GM12878 (cell line): ENCODE measurements at regions not wholly inside any gene's neighbourhood (a gene's known extent, or its start where the extent isn't known, plus 50 kb on each side); places are given as distances from the start of the nearest gene placed in this dataset.

Experiments used
- ATAC-seq: fragments of 200-7000 bp; cut with Tn5 transposase; 3 replicates; pipeline ENCODE4 v1.9.1; 2020; ENCODE audit warnings: mild to moderate bottlenecking, moderate library complexity
- BruUV-seq: library from RNA; stranded (reverse); fragments of 400-500 nt; replicated peaks from 2 replicates; lab custom pipeline; 2021; lab: Mats Ljungman, UMichigan
- CTCF ChIA-PET: fragments of 300-600 bp; sonication (Branson Sonifier 250); formaldehyde crosslinking; extraction: SDS; loops from one replicate; lab custom pipeline; 2021; ENCODE audit warnings: inconsistent platforms; lab: Yijun Ruan, JAX
- POLR2A ChIA-PET: fragments of 350-600 bp; formaldehyde crosslinking; extraction: SDS; loops from one replicate; lab custom pipeline; 2021; ENCODE audit warnings: inconsistent platforms; lab: Charles Lee
- RAD21 ChIA-PET: fragments of 300-600 bp; sonication (Branson Sonifier 250); formaldehyde crosslinking; loops from one replicate; lab custom pipeline; 2023; ENCODE audit warnings: antibody characterized with exemption; ENCODE audit not compliant: unreplicated experiment; lab: Charles Lee
- SMC1A ChIA-PET: fragments of 300-600 bp; sonication (Branson Sonifier 250); formaldehyde crosslinking; loops from one replicate; lab custom pipeline; 2023; ENCODE audit not compliant: unreplicated experiment, uncharacterized antibody; lab: Charles Lee
- DNase-seq: peaks from one replicate; pipeline ENCODE4 v3.0.0-alpha.2; 2011; ENCODE audit warnings: low read depth, low spot score
- FAIRE-seq: peaks from 3 replicates; lab custom pipeline; 2011; peaks lifted over from hg19 to GRCh38; lab: Jason Lieb, UNC
- H2AFZ ChIP-seq: 2 replicates; pipeline ENCODE4 v1.6.0; 2011; ENCODE audit warnings: low read depth, low read length, control low read depth; ENCODE audit not compliant: control insufficient read depth
- H3K27ac ChIP-seq: 2 replicates; pipeline ENCODE4 v1.5.1; 2011; ENCODE audit warnings: control low read depth; ENCODE audit not compliant: control insufficient read depth, insufficient read depth
- H3K27me3 ChIP-seq, 2 experiments: replicated peaks in 1 of 2; 2 replicates each; pipeline versions ENCODE4 v1.6.0 to v1.6.1; 2011; ENCODE audit warnings: low read length in 1 of 2; ENCODE audit not compliant: control insufficient read depth in 2 of 2, insufficient read depth in 2 of 2
- H3K36me3 ChIP-seq, 2 experiments: 2 replicates each; pipeline ENCODE4 v1.5.1; 2011; ENCODE audit warnings: low read length in 1 of 2; ENCODE audit not compliant: control insufficient read depth in 2 of 2, insufficient read depth in 2 of 2
- H3K4me1 ChIP-seq: 2 replicates; pipeline ENCODE4 v1.6.1; 2011; ENCODE audit warnings: mild to moderate bottlenecking, low read length, moderate library complexity, mixed read lengths; ENCODE audit not compliant: control insufficient read depth, insufficient read depth
- H3K4me2 ChIP-seq: 2 replicates; pipeline ENCODE4 v1.6.0; 2011; ENCODE audit warnings: control low read depth; ENCODE audit not compliant: control insufficient read depth, insufficient read depth
- H3K4me3 ChIP-seq: fragments of 200-600 bp; sonication (generic); 2 replicates; pipeline ENCODE4 v1.5.1; 2016
- H3K79me2 ChIP-seq: 2 replicates; pipeline ENCODE4 v1.6.0; 2011; ENCODE audit warnings: low read length; ENCODE audit not compliant: control insufficient read depth, insufficient read depth
- H3K9ac ChIP-seq: 2 replicates; pipeline ENCODE4 v1.8.0; 2011; ENCODE audit warnings: low read length, control low read depth, mixed read lengths; ENCODE audit not compliant: control insufficient read depth, insufficient read depth
- H3K9me3 ChIP-seq: replicated peaks from 3 replicates; pipeline ENCODE4 v1.5.1; 2011; ENCODE audit warnings: mild to moderate bottlenecking, low read length; ENCODE audit not compliant: control insufficient read depth, insufficient read depth
- H4K20me1 ChIP-seq: 2 replicates; pipeline ENCODE4 v1.6.0; 2011; ENCODE audit not compliant: control insufficient read depth, insufficient read depth
- BRCA1 ChIP-seq: IDR thresholded peaks from 2 replicates; pipeline ENCODE4 v1.6.1; 2011; ENCODE audit warnings: low read depth, low read length, improper control_type of control experiment
- CREM ChIP-seq: IDR thresholded peaks from 2 replicates; pipeline ENCODE4 v1.6.1; 2014; ENCODE audit warnings: antibody characterized with exemption, low read depth
- E2F8 ChIP-seq: fragments of 450-650 bp; IDR thresholded peaks from 2 replicates; pipeline ENCODE4 v1.6.1; 2018; ENCODE audit warnings: mild to moderate bottlenecking, low read depth, moderate library complexity; ENCODE audit not compliant: partially characterized antibody
- EP300 ChIP-seq, 2 experiments: fragments of 150-350 bp in 1 of 2; IDR thresholded peaks; 2 replicates each; pipeline ENCODE4 v1.6.1; 2011 to 2012; ENCODE audit warnings: low read depth in 2 of 2, low read length in 2 of 2, borderline replicate concordance in 1 of 2, improper control_type of control experiment in 1 of 2, inconsistent platforms in 1 of 2; ENCODE audit not compliant: control insufficient read depth in 1 of 2
- HDGF ChIP-seq: fragments of 450-650 bp; IDR thresholded peaks from 2 replicates; pipeline ENCODE4 v1.6.1; 2016; ENCODE audit warnings: antibody characterized with exemption
- IRF4 ChIP-seq: IDR thresholded peaks from 2 replicates; pipeline ENCODE4 v1.6.1; 2011; ENCODE audit warnings: low read depth, low read length
- JUNB ChIP-seq: IDR thresholded peaks from 2 replicates; pipeline ENCODE4 v1.6.1; 2016; ENCODE audit warnings: antibody characterized with exemption, mild to moderate bottlenecking
- MTA3 ChIP-seq: IDR thresholded peaks from 2 replicates; pipeline ENCODE4 v1.6.1; 2012; ENCODE audit warnings: low read length, inconsistent platforms, borderline replicate concordance
- NR2F1 ChIP-seq: fragments of 450-650 bp; conservative IDR thresholded peaks from 2 replicates; pipeline ENCODE4 v1.6.1; 2017; ENCODE audit warnings: mild to moderate bottlenecking
- PML ChIP-seq: IDR thresholded peaks from 2 replicates; pipeline ENCODE4 v1.6.1; 2012; ENCODE audit warnings: low read length, inconsistent platforms
- RBBP5 ChIP-seq: fragments of 200-600 bp; sonication (generic); conservative IDR thresholded peaks from 2 replicates; pipeline ENCODE4 v1.6.1; 2016
- SMC3 ChIP-seq: IDR thresholded peaks from 2 replicates; pipeline ENCODE4 v1.6.1; 2011; ENCODE audit warnings: low read length, improper control_type of control experiment, borderline replicate concordance
- SPI1 ChIP-seq: IDR thresholded peaks from 2 replicates; pipeline ENCODE4 v1.6.1; 2011; ENCODE audit warnings: low read depth, mild to moderate bottlenecking, low read length, moderate library complexity, borderline replicate concordance; ENCODE audit not compliant: insufficient read depth
- SREBF2 ChIP-seq: IDR thresholded peaks from 2 replicates; pipeline ENCODE4 v1.6.1; 2012; ENCODE audit warnings: mild to moderate bottlenecking, low read length
- TCF7 ChIP-seq: IDR thresholded peaks from 2 replicates; pipeline ENCODE4 v1.6.1; 2014; ENCODE audit warnings: antibody characterized with exemption, borderline replicate concordance
- WGBS: methylation state at CpG from one replicate; pipeline ENCODE4 v1.1.6; 2016; ENCODE audit warnings: low lambda C conversion rate; ENCODE audit not compliant: insufficient replicate concordance, insufficient coverage; ENCODE audit errors: missing lambda C conversion rate; 5-methylcytosine and 5-hydroxymethylcytosine counted together
- in situ Hi-C: fragments of 300-500 bp; cut with MboI; formaldehyde crosslinking; loops from 9 replicates; pipeline ENCODE4 v1.14.3; 2018; ENCODE audit warnings: mixed read lengths
- intact Hi-C: fragments of 100-400 bp; cut with micrococcal nuclease; formaldehyde crosslinking; loops from one replicate; pipeline ENCODE4 v1.14.2; 2022; ENCODE audit not compliant: unreplicated experiment

- DNase-seq (no peak), FAIRE-seq (no peak), ATAC-seq (no peak)
- intact Hi-C loops: no loop called here
- H3K4me3 ChIP-seq: no peak overlapping the region
- no peak overlapping the region for H3K9ac ChIP-seq
- no peak overlapping the region for H2AFZ ChIP-seq
- ChIA-PET RAD21 (no interaction called here), SMC1A (interaction anchor here (0.6 to 0.7 kb wide), 2 partner anchors 9 to 142 kb away, joined by 3 read pairs; no protein-coding TSS in a partner anchor), POLR2A (no interaction called here), CTCF (no interaction called here)
- no peak overlapping the region for H3K4me2 ChIP-seq
- in situ Hi-C loops: no loop called here
- H3K79me2 ChIP-seq: no peaks in the 10 kb centered on the region
- WGBS: 3% methylated on average over 2 of the region's 2 CpGs
- no peaks in the 10 kb centered on the region for H3K9me3 ChIP-seq
- H3K36me3 ChIP-seq: no peaks in the 10 kb centered on the region
- no peak overlapping the region for H3K27ac ChIP-seq
- BruUV-seq: no TSS peak
- no peak for TF ChIP-seq RBBP5
- no peaks in the 10 kb centered on the region for H3K4me1 ChIP-seq
- H3K27me3 ChIP-seq: no peaks in the 10 kb centered on the region
- no peaks in the 10 kb centered on the region for H4K20me1 ChIP-seq
Observed at GRCh38 chr2:225793736-225794550, 394.4 kb downstream of the NYAP2 start.

- CTCF ChIA-PET: interaction anchor here (0.6 to 1.5 kb wide), 2 partner anchors 10 to 317 kb away, joined by 3 to 4 read pairs; no protein-coding TSS in a partner anchor
- no peak overlapping the region for H2AFZ ChIP-seq
Observed at GRCh38 chr2:225788571-225789094, 389.1 kb downstream of the NYAP2 start.

More at GRCh38 chr2:225788571-225789094, 389.1 kb downstream of the NYAP2 start:
- ATAC-seq (no peak), FAIRE-seq (no peak), DNase-seq (no peak)
- no peaks in the 10 kb centered on the region for H3K27me3 ChIP-seq
- H3K4me1 ChIP-seq: no peaks in the 10 kb centered on the region
- H3K27ac ChIP-seq: no peak overlapping the region
- no peaks in the 10 kb centered on the region for H3K9me3 ChIP-seq
- H3K4me2 ChIP-seq: no peak overlapping the region
- TF ChIP-seq SPI1: no peak
- TF ChIP-seq EP300 (IDR thresholded peaks at IDR 0.05; ENCODE audit: borderline replicate concordance in 1 of 2, control insufficient read depth in 1 of 2, low read depth in 2 of 2, low read length in 2 of 2): no peak
- no peak for TF ChIP-seq TCF7
- no peak for TF ChIP-seq HDGF
- TF ChIP-seq SMC3: no peak
- no peak for TF ChIP-seq IRF4
- TF ChIP-seq BRCA1: no peak
- TF ChIP-seq NR2F1: no peak
- no peak for TF ChIP-seq CREM
- TF ChIP-seq E2F8: no peak
- no peak for TF ChIP-seq SREBF2
- TF ChIP-seq RBBP5: no peak
- no peak for TF ChIP-seq PML
- no peak for TF ChIP-seq JUNB
- TF ChIP-seq MTA3: no peak
- 20% methylated on average over 5 of the region's 5 CpGs for WGBS
- no peak overlapping the region for H3K4me3 ChIP-seq
- ChIA-PET POLR2A (interaction anchor here (0.9 kb wide), 1 partner anchor 16 kb away, joined by 7 read pairs; no protein-coding TSS in a partner anchor), SMC1A (interaction anchor here (1.2 kb wide), 1 partner anchor 427 kb away, joined by 3 read pairs; no protein-coding TSS in a partner anchor), RAD21 (no interaction called here)
- H4K20me1 ChIP-seq: no peaks in the 10 kb centered on the region
- in situ Hi-C loops (no loop called here), intact Hi-C loops (no loop called here)
- H3K9ac ChIP-seq: no peak overlapping the region
- no TSS peak for BruUV-seq
- no peaks in the 10 kb centered on the region for H3K79me2 ChIP-seq
- no peaks in the 10 kb centered on the region for H3K36me3 ChIP-seq
